GM21723 (cell line): ENCODE measurements at regions not wholly inside any gene's neighbourhood (a gene's known extent, or its start where the extent isn't known, plus 50 kb on each side); places are given as distances from the start of the nearest gene placed in this dataset.

Experiments used
- ATAC-seq: cut with Tn5 transposase; IDR thresholded peaks from one replicate; pipeline ENCODE4 v1.9.1; 2021; ENCODE audit warnings: mild to moderate bottlenecking, moderate library complexity; ENCODE audit not compliant: unreplicated experiment

- no peak for ATAC-seq
Observed at GRCh38 chr17:73783382-73783766, 139.1 kb upstream of the SDK2 start.

- ATAC-seq = no peak
Observed at GRCh38 chr17:73783945-73784603, 139.8 kb upstream of the SDK2 start.

- no peak for ATAC-seq
Observed at GRCh38 chr17:73785496-73785895, 141.3 kb upstream of the SDK2 start.

GRCh38 chr17:73785958-73786743, 141.9 kb upstream of the SDK2 start:
- ATAC-seq = no peak

GRCh38 chr17:73787076-73788059, 143.1 kb upstream of the SDK2 start:
- no peak for ATAC-seq

GRCh38 chr17:73788111-73788510, 143.9 kb upstream of the SDK2 start:
- ATAC-seq = no peak

GRCh38 chr17:73791121-73791520, 146.9 kb upstream of the SDK2 start:
- ATAC-seq = no peak

- ATAC-seq = no peak
Observed at GRCh38 chr17:73791631-73792030, 147.4 kb upstream of the SDK2 start.

GRCh38 chr17:73792994-73793393, 148.7 kb upstream of the SDK2 start:
- no peak for ATAC-seq

- ATAC-seq = no peak
Observed at GRCh38 chr17:73794336-73794735, 150.1 kb upstream of the SDK2 start.

GRCh38 chr17:73795730-73796129, 151.5 kb upstream of the SDK2 start:
- ATAC-seq = no peak

- no peak for ATAC-seq
Observed at GRCh38 chr17:73797594-73798110, 153.4 kb upstream of the SDK2 start.

- ATAC-seq = no peak
Observed at GRCh38 chr17:73798111-73798748, 154.0 kb upstream of the SDK2 start.

- no peak for ATAC-seq
Observed at GRCh38 chr17:73799096-73799495, 154.9 kb upstream of the SDK2 start.

- ATAC-seq = no peak
Observed at GRCh38 chr17:73799781-73800627, 155.8 kb upstream of the SDK2 start.

GRCh38 chr17:73800893-73801292, 156.6 kb upstream of the SDK2 start:
- no peak for ATAC-seq

GRCh38 chr17:73801455-73802100, 157.3 kb upstream of the SDK2 start:
- no peak for ATAC-seq

GRCh38 chr17:73802314-73802713, 158.1 kb upstream of the SDK2 start:
- no peak for ATAC-seq

- ATAC-seq = no peak
Observed at GRCh38 chr17:73802871-73803270, 158.6 kb upstream of the SDK2 start.
